Heart right ventricle (tissue), 16 donors: ENCODE measurements at regions not wholly inside any gene's neighbourhood (a gene's known extent, or its start where the extent isn't known, plus 50 kb on each side); places are given as distances from the start of the nearest gene placed in this dataset.

Experiments used
- ATAC-seq, 8 donors: fragments of 200-7000 bp; cut with Tn5 transposase; one replicate each; pipeline ENCODE4 v1.9.1; 2020; ENCODE audit warnings: mild to moderate bottlenecking in 8 of 8, moderate library complexity in 8 of 8, moderate number of reproducible peaks in 1 of 8
- DNase-seq, 2 donors: peaks; one replicate each; pipeline ENCODE4 v3.0.0-alpha.2; 2020
- H3K27ac ChIP-seq, 10 donors: fragments of 200-600 bp; sonication (generic) in 2 of 10; one replicate each; pipeline versions ENCODE4 v1.5.0 to v1.8.0; 2020 to 2022; ENCODE audit warnings: mild to moderate bottlenecking in 3 of 10
- H3K27me3 ChIP-seq, 7 donors: fragments of 200-600 bp; one replicate each; pipeline ENCODE4 v1.8.0; 2021 to 2022; ENCODE audit warnings: mild to moderate bottlenecking in 2 of 7
- H3K36me3 ChIP-seq, 9 donors: fragments of 200-600 bp; sonication (generic) in 1 of 9; one replicate each; pipeline versions ENCODE4 v1.5.0 to v1.8.0; 2020 to 2022; ENCODE audit warnings: mild to moderate bottlenecking in 2 of 9
- H3K4me1 ChIP-seq, 9 donors: fragments of 200-600 bp; sonication (generic) in 1 of 9; one replicate each; pipeline versions ENCODE4 v1.5.0 to v1.8.0; 2020 to 2022; ENCODE audit warnings: mild to moderate bottlenecking in 4 of 9
- H3K4me3 ChIP-seq, 10 donors: fragments of 200-600 bp; sonication (generic) in 2 of 10; one replicate each; pipeline versions ENCODE4 v1.5.0 to v1.8.0; 2020 to 2022; ENCODE audit warnings: mild to moderate bottlenecking in 7 of 10, moderate library complexity in 2 of 10
- H3K9me3 ChIP-seq, 11 donors: fragments of 200-600 bp in 10 of 11; sonication (generic) in 2 of 11; one replicate each; pipeline versions ENCODE4 v1.5.0 to v1.8.0; 2013 to 2022; ENCODE audit warnings: mild to moderate bottlenecking in 2 of 11, control low read depth in 1 of 11, moderate library complexity in 1 of 11
- WGBS, 2 donors: extraction: QIAGEN DNeasy Blood & Tissue Kit; methylation state at CpG; one replicate each; pipeline ENCODE4 v1.1.7; 2013; ENCODE audit warnings: inconsistent platforms in 1 of 2; 5-methylcytosine and 5-hydroxymethylcytosine counted together
- intact Hi-C, 10 donors: fragments of 100-400 bp; cut with DNase I; formaldehyde crosslinking; loops; one replicate each; pipeline versions ENCODE4 v1.11.1 to v1.14.2; 2022
- TF ChIP-seq, protein P1 (sequence below), 9 donors: fragments of 200-600 bp; sonication (generic) in 2 of 9; IDR thresholded peaks; one replicate each; pipeline versions ENCODE4 v1.5.0 to v1.8.0; 2021 to 2022; ENCODE audit warnings: antibody characterized with exemption in 9 of 9, mild to moderate bottlenecking in 5 of 9, moderate library complexity in 1 of 9
- donor health status: Arrhythmogenic right ventricular cardiomyopathy.
- donor health status: ischemic (EF 13 %, LVEDD 7.1; RV severe dilation, severe dysfunction).
- donor health status: healthy with polysubstance abuse.
- donor health status: DM: no; HTN: yes; CAD: no.
- donor health status: DM: no; HTN: no; CAD: no.
- donor health status: ischemic (EF 25% LVEDD 6.9; RV normal size, moderate dysfunction).
- donor health status: ischemic (EF 25% LVEDD 5.7; RV mildly dilated, moderate dysfunction).
- donor health status: healthy.
- donor health status: DM: yes; HTN: yes; CAD: no.
- donor health status: Ischemic cardiomyopathy.
- donor health status: ischemic (EF 35%, LVEDD 5.7; RV mildly dilated, moderate dysfunction).
- donor health status: nonischemic (EF 11% LVEDD 7.7; RV severe dilation, severe dysfunction).
- donor health status: DM: yes; HTN: yes; CAD: no.
- donor health status: PGD.
- donor health status: ischemic (EF 29% LVEDD 5.4; RV normal size, mild dysfunction).
- donor health status: nonischemic (EF 23%, LVEDD 6.1; RV moderate dilation, normal function).

DNA sequence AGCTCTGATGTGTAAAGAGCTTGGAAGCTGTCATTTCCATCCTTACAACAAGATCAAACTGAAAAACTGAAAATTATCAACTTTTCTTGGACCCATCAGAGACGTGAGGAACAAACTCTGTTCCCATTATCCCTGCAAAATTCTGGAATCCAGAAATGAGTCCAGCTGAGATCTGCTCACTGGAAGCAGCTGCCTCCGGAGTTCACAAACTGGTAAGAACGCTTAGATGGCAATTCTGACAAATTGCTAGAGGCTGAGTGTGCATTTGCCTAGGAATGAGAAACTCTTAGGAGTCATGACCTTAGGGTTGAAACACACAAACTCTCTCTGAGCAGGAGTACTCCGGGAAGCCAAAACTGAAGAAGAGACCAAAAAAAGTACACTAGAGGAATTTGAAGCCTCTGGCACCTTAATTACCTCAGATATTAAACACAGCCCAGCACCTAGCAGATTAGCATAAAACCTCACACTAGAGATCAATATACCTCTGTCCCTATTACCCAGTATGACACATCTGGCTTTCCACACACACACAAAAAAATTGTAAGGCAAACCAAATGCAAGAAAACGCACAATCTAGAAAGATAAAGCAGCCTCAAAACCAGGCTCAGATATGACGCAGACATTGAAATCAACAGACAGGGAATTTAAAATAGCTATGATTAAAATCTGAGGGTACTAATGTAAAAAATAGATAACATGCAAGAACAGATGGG, 233.5 kb upstream of the SGK1 start:
- ATAC-seq = no peak
- peak overlapping the region in 3 of 10 donors; percentile 7 to 57 (median 8) for H3K27ac ChIP-seq

DNA sequence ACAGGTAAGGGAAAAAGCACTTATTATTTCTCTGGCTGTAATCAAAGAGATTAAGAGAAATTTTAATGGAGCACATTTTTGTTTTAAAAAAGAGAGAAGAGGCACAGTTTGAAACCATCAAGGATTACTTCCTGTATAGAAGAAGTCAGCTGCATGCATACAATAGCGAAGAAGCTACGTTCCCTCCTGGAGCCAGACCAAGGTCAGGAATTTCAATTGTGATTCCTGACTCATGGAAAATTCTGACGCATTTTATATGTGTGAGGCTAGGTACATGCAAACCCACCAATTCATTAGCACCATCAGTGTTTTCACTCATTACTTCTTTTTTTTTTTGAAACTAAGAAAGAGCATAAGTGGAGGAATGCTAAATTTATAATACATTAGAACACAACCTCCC, 232.7 kb upstream of the SGK1 start:
- no peaks in the 10 kb centered on the region for H3K27me3 ChIP-seq
- peaks cover 0 to 31% (median 14%) of the 10 kb centered on the region in 9 donors for H3K4me1 ChIP-seq
- WGBS, 2 donors = 41 to 51% methylated on average over 3 of the region's 3 CpGs
- peak overlapping the region in 5 of 10 donors; percentile 28 to 57 (median 45) for H3K27ac ChIP-seq
- H3K9me3 ChIP-seq = no peaks in the 10 kb centered on the region
- DNase-seq (peak in 1 of 2 donors; percentile 38), ATAC-seq (peak in 6 of 8 donors; percentile 48 to 79 (median 70))
- TF ChIP-seq, protein P1, sequence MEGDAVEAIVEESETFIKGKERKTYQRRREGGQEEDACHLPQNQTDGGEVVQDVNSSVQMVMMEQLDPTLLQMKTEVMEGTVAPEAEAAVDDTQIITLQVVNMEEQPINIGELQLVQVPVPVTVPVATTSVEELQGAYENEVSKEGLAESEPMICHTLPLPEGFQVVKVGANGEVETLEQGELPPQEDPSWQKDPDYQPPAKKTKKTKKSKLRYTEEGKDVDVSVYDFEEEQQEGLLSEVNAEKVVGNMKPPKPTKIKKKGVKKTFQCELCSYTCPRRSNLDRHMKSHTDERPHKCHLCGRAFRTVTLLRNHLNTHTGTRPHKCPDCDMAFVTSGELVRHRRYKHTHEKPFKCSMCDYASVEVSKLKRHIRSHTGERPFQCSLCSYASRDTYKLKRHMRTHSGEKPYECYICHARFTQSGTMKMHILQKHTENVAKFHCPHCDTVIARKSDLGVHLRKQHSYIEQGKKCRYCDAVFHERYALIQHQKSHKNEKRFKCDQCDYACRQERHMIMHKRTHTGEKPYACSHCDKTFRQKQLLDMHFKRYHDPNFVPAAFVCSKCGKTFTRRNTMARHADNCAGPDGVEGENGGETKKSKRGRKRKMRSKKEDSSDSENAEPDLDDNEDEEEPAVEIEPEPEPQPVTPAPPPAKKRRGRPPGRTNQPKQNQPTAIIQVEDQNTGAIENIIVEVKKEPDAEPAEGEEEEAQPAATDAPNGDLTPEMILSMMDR (IDR thresholded peaks at IDR 0.05) = no peak
- no peak overlapping the region for H3K4me3 ChIP-seq
- intact Hi-C loops = no loop called here
- no peaks in the 10 kb centered on the region for H3K36me3 ChIP-seq

More for the DNA sequence above, 233.5 kb upstream of the SGK1 start:
- Histone ChIP-seq H3K9me3 (no peaks in the 10 kb centered on the region), H3K36me3 (no peaks in the 10 kb centered on the region), H3K4me1 (peaks cover 0 to 30% (median 14%) of the 10 kb centered on the region in 9 donors), H3K4me3 (no peak overlapping the region), H3K27me3 (no peaks in the 10 kb centered on the region)
- DNase-seq = no peak
- WGBS, 2 donors = 67 to 70% methylated on average over 6 of the region's 6 CpGs
- intact Hi-C loops = no loop called here
- TF ChIP-seq, protein P1 (IDR thresholded peaks at IDR 0.05) = no peak

DNA sequence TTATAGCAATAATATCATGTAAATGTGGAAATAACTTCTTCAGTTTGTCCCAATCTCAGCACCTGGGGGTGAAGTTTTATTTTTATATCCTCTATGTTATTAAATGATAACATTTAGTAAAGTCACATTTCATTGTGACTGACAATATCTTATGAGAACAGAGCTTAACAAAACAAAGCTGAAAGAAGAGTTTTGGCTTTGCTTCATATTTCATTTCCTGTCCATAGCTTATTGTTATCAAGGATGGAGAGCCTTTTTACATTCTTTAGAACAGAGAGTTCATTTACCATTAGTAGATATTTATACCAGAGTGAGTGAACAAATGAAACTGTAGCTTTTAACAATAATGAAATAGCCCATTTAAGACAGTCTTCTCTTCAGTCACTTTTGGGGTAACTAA, 231.9 kb upstream of the SGK1 start:
- intact Hi-C loops = loop anchor here in 3 of 10 donors (10.0 kb wide), 3 partner anchors 85 to 375 kb away; no protein-coding TSS in a partner anchor
- no peak for DNase-seq
- Histone ChIP-seq H3K27me3 (no peaks in the 10 kb centered on the region), H3K9me3 (no peaks in the 10 kb centered on the region), H3K4me3 (no peak overlapping the region), H3K27ac (peak overlapping the region in 6 of 10 donors; percentile 10 to 57 (median 40)), H3K36me3 (no peaks in the 10 kb centered on the region), H3K4me1 (peaks cover 0 to 31% (median 14%) of the 10 kb centered on the region in 9 donors)
- TF ChIP-seq, protein P1 (IDR thresholded peaks at IDR 0.05) = no peak
- peak in 4 of 8 donors; percentile 34 to 69 (median 46) for ATAC-seq

DNA sequence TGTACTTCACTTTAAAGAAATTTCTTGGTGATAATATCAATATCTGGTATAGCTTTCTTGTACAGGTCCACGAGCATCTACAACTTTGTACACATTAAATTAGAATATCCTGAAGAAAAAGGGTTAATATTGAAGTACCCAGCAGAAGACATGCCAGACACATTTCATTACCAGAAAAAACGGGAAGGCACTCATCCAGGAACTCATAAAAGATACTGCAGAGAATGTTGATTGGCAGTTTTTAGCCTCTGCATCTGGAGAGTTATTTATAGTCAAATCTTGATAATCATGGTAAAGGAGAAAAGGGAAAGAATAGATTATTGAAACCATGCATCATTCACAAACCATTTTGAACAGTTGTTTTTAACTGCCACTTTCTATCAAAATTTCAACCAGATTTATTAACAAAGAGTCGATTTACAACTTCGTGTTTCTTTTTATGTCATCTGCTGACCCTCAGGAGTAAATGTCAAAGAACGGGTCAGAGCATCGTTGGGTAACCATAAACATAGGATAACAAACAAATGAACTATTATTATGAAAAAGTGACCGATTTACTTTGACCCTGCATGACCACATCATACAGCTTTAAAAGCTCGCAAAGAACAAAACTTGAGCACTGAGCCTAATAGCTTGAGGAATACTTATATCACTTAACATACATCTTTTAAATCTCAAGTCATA, 229.2 kb upstream of the SGK1 start:
- ATAC-seq = peak in 2 of 8 donors; percentile 47 to 48
- Histone ChIP-seq H3K4me3 (no peak overlapping the region), H3K9me3 (no peaks in the 10 kb centered on the region), H3K27ac (no peak overlapping the region), H3K36me3 (no peaks in the 10 kb centered on the region), H3K27me3 (no peaks in the 10 kb centered on the region), H3K4me1 (peaks cover 0 to 31% (median 14%) of the 10 kb centered on the region in 9 donors)
- WGBS, 2 donors = 39 to 48% methylated on average over 8 of the region's 8 CpGs
- intact Hi-C loops = loop anchor here in 3 of 10 donors (10.0 kb wide), 3 partner anchors 88 to 372 kb away; no protein-coding TSS in a partner anchor
- DNase-seq = no peak
- TF ChIP-seq, protein P1 (IDR thresholded peaks at IDR 0.05) = no peak
